GM12878 (cell line): ENCODE measurements at regions not wholly inside any gene's neighbourhood (a gene's known extent, or its start where the extent isn't known, plus 50 kb on each side); places are given as distances from the start of the nearest gene placed in this dataset.

ENCODE experiments used
- ATAC-seq: fragments of 200-7000 bp; cut with Tn5 transposase; 3 replicates; pipeline ENCODE4 v1.9.1; 2020; ENCODE audit warnings: mild to moderate bottlenecking, moderate library complexity
- BruUV-seq: library from RNA; stranded (reverse); fragments of 400-500 nt; replicated peaks from 2 replicates; lab custom pipeline; 2021; lab: Mats Ljungman, UMichigan
- CTCF ChIA-PET: fragments of 300-600 bp; sonication (Branson Sonifier 250); formaldehyde crosslinking; extraction: SDS; loops from one replicate; lab custom pipeline; 2021; ENCODE audit warnings: inconsistent platforms; lab: Yijun Ruan, JAX
- POLR2A ChIA-PET: fragments of 350-600 bp; formaldehyde crosslinking; extraction: SDS; loops from one replicate; lab custom pipeline; 2021; ENCODE audit warnings: inconsistent platforms; lab: Charles Lee
- RAD21 ChIA-PET: fragments of 300-600 bp; sonication (Branson Sonifier 250); formaldehyde crosslinking; loops from one replicate; lab custom pipeline; 2023; ENCODE audit warnings: antibody characterized with exemption; ENCODE audit not compliant: unreplicated experiment; lab: Charles Lee
- SMC1A ChIA-PET: fragments of 300-600 bp; sonication (Branson Sonifier 250); formaldehyde crosslinking; loops from one replicate; lab custom pipeline; 2023; ENCODE audit not compliant: unreplicated experiment, uncharacterized antibody; lab: Charles Lee
- DNase-seq: peaks from one replicate; pipeline ENCODE4 v3.0.0-alpha.2; 2011; ENCODE audit warnings: low read depth, low spot score
- FAIRE-seq: peaks from 3 replicates; lab custom pipeline; 2011; peaks lifted over from hg19 to GRCh38; lab: Jason Lieb, UNC
- H2AFZ ChIP-seq: 2 replicates; pipeline ENCODE4 v1.6.0; 2011; ENCODE audit warnings: low read depth, low read length, control low read depth; ENCODE audit not compliant: control insufficient read depth
- H3K27ac ChIP-seq: 2 replicates; pipeline ENCODE4 v1.5.1; 2011; ENCODE audit warnings: control low read depth; ENCODE audit not compliant: control insufficient read depth, insufficient read depth
- H3K27me3 ChIP-seq, 2 experiments: replicated peaks in 1 of 2; 2 replicates each; pipeline versions ENCODE4 v1.6.0 to v1.6.1; 2011; ENCODE audit warnings: low read length in 1 of 2; ENCODE audit not compliant: control insufficient read depth in 2 of 2, insufficient read depth in 2 of 2
- H3K36me3 ChIP-seq, 2 experiments: 2 replicates each; pipeline ENCODE4 v1.5.1; 2011; ENCODE audit warnings: low read length in 1 of 2; ENCODE audit not compliant: control insufficient read depth in 2 of 2, insufficient read depth in 2 of 2
- H3K4me1 ChIP-seq: 2 replicates; pipeline ENCODE4 v1.6.1; 2011; ENCODE audit warnings: mild to moderate bottlenecking, low read length, moderate library complexity, mixed read lengths; ENCODE audit not compliant: control insufficient read depth, insufficient read depth
- H3K4me2 ChIP-seq: 2 replicates; pipeline ENCODE4 v1.6.0; 2011; ENCODE audit warnings: control low read depth; ENCODE audit not compliant: control insufficient read depth, insufficient read depth
- H3K4me3 ChIP-seq: fragments of 200-600 bp; sonication (generic); 2 replicates; pipeline ENCODE4 v1.5.1; 2016
- H3K79me2 ChIP-seq: 2 replicates; pipeline ENCODE4 v1.6.0; 2011; ENCODE audit warnings: low read length; ENCODE audit not compliant: control insufficient read depth, insufficient read depth
- H3K9ac ChIP-seq: 2 replicates; pipeline ENCODE4 v1.8.0; 2011; ENCODE audit warnings: low read length, control low read depth, mixed read lengths; ENCODE audit not compliant: control insufficient read depth, insufficient read depth
- H3K9me3 ChIP-seq: replicated peaks from 3 replicates; pipeline ENCODE4 v1.5.1; 2011; ENCODE audit warnings: mild to moderate bottlenecking, low read length; ENCODE audit not compliant: control insufficient read depth, insufficient read depth
- H4K20me1 ChIP-seq: 2 replicates; pipeline ENCODE4 v1.6.0; 2011; ENCODE audit not compliant: control insufficient read depth, insufficient read depth
- CHD2 ChIP-seq: IDR thresholded peaks from 2 replicates; pipeline ENCODE4 v1.6.1; 2011; ENCODE audit warnings: low read depth, low read length, improper control_type of control experiment, borderline replicate concordance
- E4F1 ChIP-seq: fragments of 450-650 bp; IDR thresholded peaks from 2 replicates; pipeline ENCODE4 v1.6.1; 2018; ENCODE audit warnings: borderline replicate concordance, mild to moderate bottlenecking; ENCODE audit not compliant: partially characterized antibody
- FOXK2 ChIP-seq: fragments of 450-650 bp; IDR thresholded peaks from 2 replicates; pipeline ENCODE4 v1.6.1; 2017; ENCODE audit warnings: mild to moderate bottlenecking, moderate library complexity
- PAX5 ChIP-seq: IDR thresholded peaks from 2 replicates; pipeline ENCODE4 v1.6.1; 2011; ENCODE audit warnings: low read depth, low read length, borderline replicate concordance
- SPI1 ChIP-seq: IDR thresholded peaks from 2 replicates; pipeline ENCODE4 v1.6.1; 2011; ENCODE audit warnings: low read depth, mild to moderate bottlenecking, low read length, moderate library complexity, borderline replicate concordance; ENCODE audit not compliant: insufficient read depth
- STAT3 ChIP-seq: IDR thresholded peaks from 2 replicates; pipeline ENCODE4 v1.6.1; 2011; ENCODE audit warnings: low read depth, low read length, improper control_type of control experiment
- ZNF217 ChIP-seq: fragments of 450-650 bp; IDR thresholded peaks from 2 replicates; pipeline ENCODE4 v1.6.1; 2017; ENCODE audit warnings: antibody characterized with exemption, mild to moderate bottlenecking
- WGBS: methylation state at CpG from one replicate; pipeline ENCODE4 v1.1.6; 2016; ENCODE audit warnings: low lambda C conversion rate; ENCODE audit not compliant: insufficient replicate concordance, insufficient coverage; ENCODE audit errors: missing lambda C conversion rate; 5-methylcytosine and 5-hydroxymethylcytosine counted together
- in situ Hi-C: fragments of 300-500 bp; cut with MboI; formaldehyde crosslinking; loops from 9 replicates; pipeline ENCODE4 v1.14.3; 2018; ENCODE audit warnings: mixed read lengths
- intact Hi-C: fragments of 100-400 bp; cut with micrococcal nuclease; formaldehyde crosslinking; loops from one replicate; pipeline ENCODE4 v1.14.2; 2022; ENCODE audit not compliant: unreplicated experiment

GRCh38 chr3:127339928-127340861 is 52.3 kb upstream of the PRR20G start:
- Histone ChIP-seq H3K4me2 (no peak overlapping the region), H3K36me3 (no peaks in the 10 kb centered on the region), H2AFZ (no peak overlapping the region), H3K9ac (no peak overlapping the region), H3K4me3 (no peak overlapping the region), H3K9me3 (no peaks in the 10 kb centered on the region), H3K4me1 (no peaks in the 10 kb centered on the region), H3K27ac (no peak overlapping the region), H3K79me2 (no peaks in the 10 kb centered on the region), H3K27me3 (no peaks in the 10 kb centered on the region; a peak in 2 of 4 replicates), H4K20me1 (no peaks in the 10 kb centered on the region)
- intact Hi-C loops, result no loop called here
- in situ Hi-C loops, result no loop called here
- CTCF ChIA-PET, result interaction anchor here (0.6 kb wide), 1 partner anchor 467 kb away, joined by 3 read pairs; no protein-coding TSS in a partner anchor
- POLR2A ChIA-PET, result no interaction called here
- FAIRE-seq (peak; percentile 56), ATAC-seq (peak; percentile 45; the same call in 2 of the 3 replicates), DNase-seq (no peak)
- 26% methylated on average over 20 of the region's 20 CpGs for WGBS
- BruUV-seq, result no TSS peak
- TF ChIP-seq ZNF217 (no peak), SPI1 (peak; percentile 30; the same call in 1 of the 2 replicates), CHD2 (no peak), PAX5 (no peak), E4F1 (no peak), STAT3 (no peak), FOXK2 (peak; percentile 58; the same call in 1 of the 2 replicates)
- SMC1A ChIA-PET, result no interaction called here
- RAD21 ChIA-PET, result no interaction called here
